ENCODE measurements at regions not wholly inside any gene's neighbourhood (a gene's known extent, or its start where the extent isn't known, plus 50 kb on each side); places are given as distances from the start of the nearest gene placed in this dataset.
A peak's percentile ranks its signal among the peaks of the same experiment; 100 is the strongest.

- CTCF ChIA-PET: no interaction called here
- Mint-ChIP-seq H3K4me1 (peaks cover 7% of the 10 kb centered on the region), H3K27ac (no peak overlapping the region), H3K4me3 (no peak overlapping the region), H3K27me3 (no peaks in the 10 kb centered on the region), H3K9me3 (no peaks in the 10 kb centered on the region), H3K36me3 (ENCODE audit: low read depth) (no peaks in the 10 kb centered on the region)
- ATAC-seq (ENCODE audit: low read depth): no peak
- no peak for TF ChIP-seq CTCF (IDR thresholded peaks at IDR 0.05)
- POLR2A ChIA-PET: no interaction called here
- DNase-seq: no peak
- intact Hi-C loops (cut with micrococcal nuclease): no loop called here
Measured at GRCh38 chr9:79023134-79023580, 548.6 kb upstream of the TLE4 start.

DNA sequence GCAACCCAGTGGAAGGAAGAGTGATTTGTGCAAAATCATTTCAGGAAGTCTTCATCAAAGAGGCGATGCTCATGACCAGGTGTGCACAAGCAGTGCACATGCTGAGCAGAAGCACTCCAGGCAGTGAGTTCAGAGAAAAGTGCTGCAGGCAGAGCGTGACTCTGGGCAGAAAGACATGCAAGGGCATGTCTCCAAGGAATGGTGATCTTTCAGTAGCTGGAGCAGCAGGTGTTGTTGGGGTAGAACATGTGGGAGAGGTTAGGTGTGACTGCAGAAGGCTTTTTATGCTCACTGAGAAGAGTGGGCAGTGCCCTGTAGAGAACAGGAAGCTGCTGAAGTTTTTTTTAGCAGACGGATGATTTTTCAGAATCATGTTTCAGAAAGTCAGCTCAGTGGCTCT is 545.4 kb upstream of the TLE4 start:
- Mint-ChIP-seq H3K9me3 (no peaks in the 10 kb centered on the region), H3K27me3 (no peaks in the 10 kb centered on the region), H3K36me3 (ENCODE audit: low read depth) (no peaks in the 10 kb centered on the region), H3K4me3 (no peak overlapping the region), H3K4me1 (peaks cover 7% of the 10 kb centered on the region), H3K27ac (no peak overlapping the region)
- ChIA-PET CTCF (no interaction called here), POLR2A (no interaction called here)
- no peak for DNase-seq
- intact Hi-C loops (cut with micrococcal nuclease): no loop called here
- ATAC-seq (ENCODE audit: low read depth): no peak
- no peak for TF ChIP-seq CTCF (IDR thresholded peaks at IDR 0.05)

DNA sequence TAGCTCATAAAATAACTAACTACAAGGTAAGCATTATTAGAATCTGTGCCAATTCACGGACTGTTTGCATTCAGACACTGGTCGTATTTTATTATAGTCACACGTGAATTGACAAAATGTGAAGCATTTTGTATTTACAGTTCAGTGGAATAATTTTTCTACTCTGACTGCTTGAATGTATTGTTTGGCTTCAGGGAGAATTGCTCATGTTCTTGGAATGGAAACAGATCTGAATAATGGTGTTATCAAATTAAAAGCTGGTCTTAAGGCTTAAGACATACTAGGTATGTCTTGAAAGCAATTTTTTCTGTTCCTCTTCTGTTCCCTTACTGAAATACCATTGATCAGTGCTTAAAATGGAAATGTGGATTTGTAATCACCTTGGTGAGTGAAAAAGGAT is 543.7 kb upstream of the TLE4 start:
- intact Hi-C loops (cut with micrococcal nuclease): no loop called here
- peaks cover 7% of the 10 kb centered on the region for H3K4me1 Mint-ChIP-seq
- ChIA-PET POLR2A (no interaction called here), CTCF (no interaction called here)
- no peaks in the 10 kb centered on the region for H3K9me3 Mint-ChIP-seq
- ATAC-seq (ENCODE audit: low read depth): no peak
- H3K36me3 Mint-ChIP-seq (ENCODE audit: low read depth): no peaks in the 10 kb centered on the region
- TF ChIP-seq CTCF (IDR thresholded peaks at IDR 0.05): no peak
- H3K27ac Mint-ChIP-seq: no peak overlapping the region
- no peak for DNase-seq
- no peaks in the 10 kb centered on the region for H3K27me3 Mint-ChIP-seq
- H3K4me3 Mint-ChIP-seq: no peak overlapping the region

- Mint-ChIP-seq H3K4me3 (no peak overlapping the region), H3K9me3 (peaks cover 4% of the 10 kb centered on the region), H3K27ac (no peak overlapping the region), H3K36me3 (ENCODE audit: low read depth) (no peaks in the 10 kb centered on the region), H3K4me1 (peaks cover 10% of the 10 kb centered on the region), H3K27me3 (no peaks in the 10 kb centered on the region)
- intact Hi-C loops (cut with micrococcal nuclease): no loop called here
- CTCF ChIA-PET: no interaction called here
- ATAC-seq (ENCODE audit: low read depth): peak; percentile 25
- no peak for TF ChIP-seq CTCF (IDR thresholded peaks at IDR 0.05)
- no peak for DNase-seq
- POLR2A ChIA-PET: no interaction called here
Measured at GRCh38 chr9:79034583-79034982, 537.2 kb upstream of the TLE4 start.

- POLR2A ChIA-PET: no interaction called here
Measured at GRCh38 chr9:79037338-79037737, 534.4 kb upstream of the TLE4 start.

More at GRCh38 chr9:79037338-79037737, 534.4 kb upstream of the TLE4 start:
- H3K27me3 Mint-ChIP-seq: no peaks in the 10 kb centered on the region
- H3K27ac Mint-ChIP-seq: no peak overlapping the region
- peaks cover 4% of the 10 kb centered on the region for H3K9me3 Mint-ChIP-seq
- no peak for ATAC-seq (ENCODE audit: low read depth)
- no peak for DNase-seq
- peaks cover 10% of the 10 kb centered on the region for H3K4me1 Mint-ChIP-seq
- TF ChIP-seq CTCF (IDR thresholded peaks at IDR 0.05): no peak
- intact Hi-C loops (cut with micrococcal nuclease): no loop called here
- H3K36me3 Mint-ChIP-seq (ENCODE audit: low read depth): no peaks in the 10 kb centered on the region
- H3K4me3 Mint-ChIP-seq: no peak overlapping the region
- CTCF ChIA-PET: no interaction called here
